SU-DHL-6 (cell line): ENCODE measurements at regions not wholly inside any gene's neighbourhood (a gene's known extent, or its start where the extent isn't known, plus 50 kb on each side); places are given as distances from the start of the nearest gene placed in this dataset.

Experiments
- EZH2phosphoT487 ChIP-seq: fragments of 200-600 bp; sonication (generic), shearing (Covaris generic); conservative IDR thresholded peaks from 2 replicates; pipeline ENCODE4 v1.6.1; 2018; ENCODE audit warnings: mild to moderate bottlenecking, antibody characterized with exemption, low read length, moderate library complexity, mixed read lengths
- TF ChIP-seq, protein P1 (sequence below): fragments of 200-600 bp; sonication (generic); IDR thresholded peaks from one replicate; pipeline ENCODE4 v1.5.1; 2017; ENCODE audit warnings: antibody characterized with exemption, mild to moderate bottlenecking, low read length, moderate library complexity; ENCODE audit not compliant: insufficient read depth, poor library complexity, severe bottlenecking

DNA sequence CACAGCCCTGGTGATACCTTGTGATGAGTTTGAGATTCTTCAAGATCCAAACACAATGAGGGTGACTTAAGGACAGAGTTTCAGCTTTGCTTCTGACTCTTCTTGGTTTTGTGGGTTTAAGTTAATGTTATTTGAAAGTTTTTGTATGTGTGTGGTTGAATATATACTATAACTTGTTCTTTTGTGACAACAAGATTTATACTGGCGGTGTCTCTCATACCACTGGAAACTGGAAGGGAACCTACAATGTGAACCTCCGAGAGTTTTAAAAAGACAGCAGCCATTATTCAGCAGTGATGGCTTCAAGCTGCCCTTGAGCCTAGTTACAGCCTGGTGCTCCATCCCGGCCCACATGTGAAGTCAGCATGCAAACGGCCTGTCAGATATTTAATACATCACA, 87.9 kb upstream of the IGF1 start:
- TF ChIP-seq, protein P1, sequence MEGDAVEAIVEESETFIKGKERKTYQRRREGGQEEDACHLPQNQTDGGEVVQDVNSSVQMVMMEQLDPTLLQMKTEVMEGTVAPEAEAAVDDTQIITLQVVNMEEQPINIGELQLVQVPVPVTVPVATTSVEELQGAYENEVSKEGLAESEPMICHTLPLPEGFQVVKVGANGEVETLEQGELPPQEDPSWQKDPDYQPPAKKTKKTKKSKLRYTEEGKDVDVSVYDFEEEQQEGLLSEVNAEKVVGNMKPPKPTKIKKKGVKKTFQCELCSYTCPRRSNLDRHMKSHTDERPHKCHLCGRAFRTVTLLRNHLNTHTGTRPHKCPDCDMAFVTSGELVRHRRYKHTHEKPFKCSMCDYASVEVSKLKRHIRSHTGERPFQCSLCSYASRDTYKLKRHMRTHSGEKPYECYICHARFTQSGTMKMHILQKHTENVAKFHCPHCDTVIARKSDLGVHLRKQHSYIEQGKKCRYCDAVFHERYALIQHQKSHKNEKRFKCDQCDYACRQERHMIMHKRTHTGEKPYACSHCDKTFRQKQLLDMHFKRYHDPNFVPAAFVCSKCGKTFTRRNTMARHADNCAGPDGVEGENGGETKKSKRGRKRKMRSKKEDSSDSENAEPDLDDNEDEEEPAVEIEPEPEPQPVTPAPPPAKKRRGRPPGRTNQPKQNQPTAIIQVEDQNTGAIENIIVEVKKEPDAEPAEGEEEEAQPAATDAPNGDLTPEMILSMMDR = no peak
- no peak for TF ChIP-seq EZH2phosphoT487
